SJSA1 (cell line): ENCODE measurements at regions not wholly inside any gene's neighbourhood (a gene's known extent, or its start where the extent isn't known, plus 50 kb on each side); places are given as distances from the start of the nearest gene placed in this dataset.
"Not testable (repeated sequence)": the region's sequence is repeated elsewhere in the genome, so short reads cannot be mapped to it uniquely, and the experiment has no call there.

Experiments used
- DNase-seq, 2 experiments: peaks; one replicate each; pipeline ENCODE4 v3.0.0-alpha.2; 2015 to 2020; ENCODE audit warnings: low spot score in 2 of 2, low read depth in 1 of 2
- H3K27ac ChIP-seq: fragments of 250-450 bp; sonication (Bioruptor Pico); 2 replicates; pipeline ENCODE4 v1.5.1; 2020; ENCODE audit warnings: mild to moderate bottlenecking, moderate library complexity
- H3K27me3 ChIP-seq: fragments of 250-450 bp; sonication (Bioruptor Pico); replicated peaks from 2 replicates; pipeline ENCODE4 v1.5.1; 2020; ENCODE audit warnings: mild to moderate bottlenecking, moderate library complexity
- H3K36me3 ChIP-seq: fragments of 250-450 bp; sonication (Bioruptor Pico); 2 replicates; pipeline ENCODE4 v1.5.1; 2020; ENCODE audit warnings: mild to moderate bottlenecking
- H3K4me1 ChIP-seq: fragments of 250-450 bp; sonication (Bioruptor Pico); replicated peaks from 2 replicates; pipeline ENCODE4 v1.6.1; 2021; ENCODE audit warnings: mild to moderate bottlenecking
- H3K4me3 ChIP-seq: fragments of 250-450 bp; sonication (Bioruptor Pico); 2 replicates; pipeline ENCODE4 v1.5.1; 2020; ENCODE audit warnings: mild to moderate bottlenecking
- H3K9me3 ChIP-seq: fragments of 250-450 bp; sonication (Bioruptor Pico); replicated peaks from 2 replicates; pipeline ENCODE4 v1.5.1; 2020; ENCODE audit warnings: mild to moderate bottlenecking

DNA sequence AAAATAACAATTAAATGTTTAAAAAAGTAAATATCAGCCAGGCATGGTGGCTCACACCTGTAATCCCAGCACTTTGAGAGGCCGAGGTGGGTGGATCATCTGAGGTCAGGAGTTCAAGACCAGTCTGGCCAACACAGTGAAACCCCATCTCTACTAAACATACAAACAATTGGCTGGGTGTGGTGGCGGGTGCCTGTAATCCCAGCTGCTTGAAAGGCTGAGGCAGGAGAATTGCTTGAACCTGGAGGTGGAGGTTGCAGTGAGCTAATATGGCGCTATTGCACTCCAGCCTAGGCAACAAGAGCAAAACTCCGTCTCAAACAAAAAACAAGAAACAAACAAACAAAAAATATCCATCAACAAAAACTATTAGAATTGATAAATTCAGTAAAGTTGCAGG, 77.5 kb downstream of the SNX5 start:
- not testable (repeated sequence) for H3K4me1 ChIP-seq, H3K27ac ChIP-seq, H3K36me3 ChIP-seq, H3K4me3 ChIP-seq, H3K27me3 ChIP-seq, DNase-seq
- peaks cover 18% of the 10 kb centered on the region for H3K9me3 ChIP-seq

DNA sequence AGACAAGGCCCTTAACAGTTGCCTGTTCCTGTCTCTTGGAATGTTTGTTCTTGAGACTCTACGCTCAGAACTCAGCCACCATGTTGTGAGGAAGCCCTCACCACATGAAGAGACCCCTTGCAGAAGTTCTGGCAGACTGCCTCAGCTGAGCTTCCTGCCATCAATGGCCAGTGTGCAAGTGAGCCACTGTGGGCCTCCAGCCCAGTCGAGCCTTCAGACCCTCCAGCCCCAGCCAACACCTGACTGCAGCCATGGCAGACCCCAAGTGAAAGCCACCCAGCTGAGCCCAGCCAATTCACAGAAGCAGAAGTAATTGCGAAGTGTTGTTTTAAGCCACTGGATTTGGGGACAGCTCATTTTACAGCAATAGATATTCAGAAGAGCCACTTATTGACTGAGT, 78.3 kb downstream of the SNX5 start:
- no peak overlapping the region for H3K4me3 ChIP-seq
- H3K36me3 ChIP-seq = no peaks in the 10 kb centered on the region
- no peak for DNase-seq
- peaks cover 18% of the 10 kb centered on the region for H3K9me3 ChIP-seq
- no peaks in the 10 kb centered on the region for H3K4me1 ChIP-seq
- H3K27ac ChIP-seq = no peak overlapping the region
- no peaks in the 10 kb centered on the region for H3K27me3 ChIP-seq

DNA sequence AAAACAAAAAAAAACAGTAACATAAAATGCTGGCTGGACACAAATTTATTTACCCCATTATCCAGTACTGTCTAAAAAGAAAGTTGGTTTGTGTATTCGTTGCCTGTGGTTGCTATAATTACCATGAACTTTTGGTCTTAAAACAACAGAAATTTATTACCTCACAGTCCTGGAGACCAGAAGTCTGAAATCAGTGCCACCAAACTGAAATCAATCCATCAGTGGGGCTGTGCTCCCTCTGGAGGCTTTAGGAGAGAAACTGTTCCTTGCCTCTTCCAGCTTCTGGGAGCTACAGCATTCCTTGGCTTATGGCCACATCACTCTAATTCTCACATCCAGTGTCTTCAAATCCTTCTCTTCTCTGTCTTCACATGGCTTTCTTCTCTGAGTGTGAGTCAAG, 79.4 kb downstream of the SNX5 start:
- Histone ChIP-seq H3K9me3 (peaks cover 18% of the 10 kb centered on the region), H3K36me3 (no peaks in the 10 kb centered on the region), H3K27me3 (no peaks in the 10 kb centered on the region), H3K27ac (no peak overlapping the region), H3K4me3 (no peak overlapping the region), H3K4me1 (no peaks in the 10 kb centered on the region)
- no peak for DNase-seq

DNA sequence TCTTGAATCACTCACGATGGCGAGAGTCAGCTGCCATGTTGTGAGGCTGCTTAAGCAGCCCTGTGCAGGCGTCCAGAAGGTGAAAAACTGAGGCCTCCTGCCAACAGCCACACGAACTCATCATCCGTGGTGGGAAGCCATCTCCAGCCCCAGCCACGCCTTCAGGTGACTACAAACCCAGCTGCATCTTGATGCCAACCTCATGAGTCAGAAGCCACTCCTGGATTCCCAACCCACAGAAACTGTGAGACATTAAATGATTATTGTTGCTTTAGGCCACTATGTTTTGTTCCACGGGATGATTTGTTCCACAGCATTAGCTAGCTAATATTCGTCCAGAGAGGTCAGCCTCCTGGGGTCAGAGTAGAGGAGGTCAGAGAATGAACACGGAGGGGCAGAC, 80.5 kb downstream of the SNX5 start:
- H3K36me3 ChIP-seq = no peaks in the 10 kb centered on the region
- peaks cover 18% of the 10 kb centered on the region for H3K9me3 ChIP-seq
- H3K4me3 ChIP-seq = no peak overlapping the region
- no peaks in the 10 kb centered on the region for H3K27me3 ChIP-seq
- DNase-seq = no peak
- H3K27ac ChIP-seq = no peak overlapping the region
- no peaks in the 10 kb centered on the region for H3K4me1 ChIP-seq

DNA sequence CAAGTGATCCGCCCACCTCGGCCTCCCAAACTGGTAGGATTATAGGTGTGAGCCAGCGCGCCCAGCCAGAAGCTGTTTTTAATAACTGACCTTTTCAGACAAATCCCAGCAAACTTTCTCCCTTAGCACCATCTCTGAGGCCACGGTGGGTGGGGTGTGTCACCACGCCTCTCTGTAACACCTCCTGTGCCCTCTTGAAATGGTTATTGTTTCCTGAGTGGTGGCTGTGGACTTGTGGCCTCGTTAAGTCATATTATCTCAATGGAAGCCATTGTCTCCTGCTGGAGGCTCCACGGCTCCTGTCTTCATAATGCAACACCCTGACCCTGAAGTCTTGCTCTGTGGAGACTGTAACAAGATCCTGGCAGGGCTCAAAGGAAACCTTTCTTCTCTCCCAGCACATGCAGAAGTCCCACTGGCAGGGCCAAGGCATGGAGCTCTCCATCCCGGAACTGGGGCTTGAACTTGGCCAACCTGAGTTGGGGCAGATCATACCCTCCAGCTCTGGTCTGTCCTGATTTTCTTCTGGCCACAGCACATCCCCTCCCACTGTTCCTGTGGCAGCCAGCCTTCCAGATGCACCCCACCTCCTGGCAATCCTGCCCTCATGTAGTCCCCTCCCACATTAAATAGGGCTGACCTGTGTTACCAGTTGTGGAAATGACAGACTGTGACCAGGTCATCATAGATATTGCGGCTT, 81.1 kb downstream of the SNX5 start:
- Histone ChIP-seq H3K4me3 (no peak overlapping the region), H3K27me3 (no peaks in the 10 kb centered on the region), H3K27ac (no peak overlapping the region), H3K4me1 (no peaks in the 10 kb centered on the region), H3K9me3 (peaks cover 18% of the 10 kb centered on the region), H3K36me3 (no peaks in the 10 kb centered on the region)
- DNase-seq = no peak

DNA sequence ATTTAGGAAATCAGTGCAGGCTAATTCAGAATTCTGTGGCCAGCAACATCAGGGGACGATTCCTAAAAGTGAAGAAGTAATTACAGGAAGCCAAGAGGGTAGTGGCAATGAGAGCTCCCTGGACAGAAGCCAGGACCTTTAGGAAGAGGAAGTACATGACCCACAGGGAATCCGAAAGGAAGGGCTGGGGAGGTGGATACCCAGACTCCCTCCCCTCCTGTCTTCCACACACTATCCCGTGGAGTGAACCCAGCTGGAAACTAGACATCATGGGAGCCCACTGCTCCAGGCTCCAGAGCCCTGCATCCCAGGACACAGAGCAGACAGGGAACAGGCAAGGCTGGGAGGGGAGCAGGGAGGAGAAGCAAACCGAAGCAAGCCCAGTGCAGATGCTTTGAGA, 83.0 kb downstream of the SNX5 start:
- Histone ChIP-seq H3K4me3 (no peak overlapping the region), H3K4me1 (no peaks in the 10 kb centered on the region), H3K36me3 (no peaks in the 10 kb centered on the region), H3K9me3 (peaks cover 18% of the 10 kb centered on the region), H3K27me3 (no peaks in the 10 kb centered on the region), H3K27ac (no peak overlapping the region)
- no peak for DNase-seq

DNA sequence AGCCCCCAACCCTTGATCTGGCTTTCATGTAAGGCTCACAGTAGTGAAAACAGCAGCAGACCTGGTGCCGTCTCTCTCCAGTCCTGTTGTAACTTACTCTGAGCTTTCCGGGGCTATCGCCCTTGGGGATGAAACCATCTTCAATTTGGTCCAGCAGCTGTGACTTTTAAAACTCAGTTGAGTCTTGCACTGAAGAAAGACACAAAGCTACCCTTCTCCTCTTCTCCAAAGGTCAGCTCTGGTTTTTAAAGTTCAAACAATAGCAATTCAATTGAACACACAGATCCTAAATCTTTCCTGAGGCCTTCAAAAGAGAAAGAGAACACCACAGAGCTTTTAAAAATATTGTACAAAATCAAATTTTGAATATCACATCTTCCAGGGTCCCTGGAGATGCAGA, 83.5 kb downstream of the SNX5 start:
- Histone ChIP-seq H3K4me1 (no peaks in the 10 kb centered on the region), H3K27me3 (no peaks in the 10 kb centered on the region), H3K27ac (no peak overlapping the region), H3K4me3 (no peak overlapping the region), H3K9me3 (peaks cover 13% of the 10 kb centered on the region), H3K36me3 (no peaks in the 10 kb centered on the region)
- DNase-seq = no peak

DNA sequence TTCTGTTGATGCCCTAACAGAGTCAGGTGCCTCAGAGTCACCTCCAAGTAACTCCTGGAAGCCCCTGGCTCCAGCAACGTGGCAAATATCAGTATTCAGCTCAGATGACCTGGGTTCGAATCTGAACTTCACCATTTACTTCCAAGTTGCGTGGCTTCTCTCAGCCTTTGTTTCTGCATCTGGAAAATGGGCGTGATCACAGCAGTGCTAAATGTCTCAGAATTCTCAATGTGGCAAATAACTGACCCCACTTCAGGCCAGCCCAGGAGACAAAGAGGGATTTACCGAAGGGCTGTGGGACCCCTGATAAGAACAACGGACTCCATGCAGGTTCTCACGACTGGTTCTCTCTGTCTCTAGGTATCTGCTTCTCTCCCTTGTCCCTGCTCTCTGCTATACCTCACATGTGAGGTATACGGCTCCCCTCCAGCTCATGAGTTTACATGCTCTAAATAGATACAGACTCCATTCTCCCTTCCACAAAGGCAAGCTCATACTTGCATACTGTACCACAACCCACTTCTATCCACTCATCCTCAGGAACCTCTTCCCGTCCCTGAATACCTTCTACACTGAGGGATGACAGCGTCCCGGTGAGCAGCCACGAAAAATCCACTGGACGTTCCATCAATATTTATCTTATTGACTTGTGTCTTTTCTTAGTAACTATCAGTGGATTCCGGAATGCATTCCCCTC, 84.1 kb downstream of the SNX5 start:
- Histone ChIP-seq H3K36me3 (no peaks in the 10 kb centered on the region), H3K4me3 (no peak overlapping the region), H3K27ac (no peak overlapping the region), H3K27me3 (no peaks in the 10 kb centered on the region), H3K9me3 (peaks cover 11% of the 10 kb centered on the region), H3K4me1 (no peaks in the 10 kb centered on the region)
- no peak for DNase-seq

DNA sequence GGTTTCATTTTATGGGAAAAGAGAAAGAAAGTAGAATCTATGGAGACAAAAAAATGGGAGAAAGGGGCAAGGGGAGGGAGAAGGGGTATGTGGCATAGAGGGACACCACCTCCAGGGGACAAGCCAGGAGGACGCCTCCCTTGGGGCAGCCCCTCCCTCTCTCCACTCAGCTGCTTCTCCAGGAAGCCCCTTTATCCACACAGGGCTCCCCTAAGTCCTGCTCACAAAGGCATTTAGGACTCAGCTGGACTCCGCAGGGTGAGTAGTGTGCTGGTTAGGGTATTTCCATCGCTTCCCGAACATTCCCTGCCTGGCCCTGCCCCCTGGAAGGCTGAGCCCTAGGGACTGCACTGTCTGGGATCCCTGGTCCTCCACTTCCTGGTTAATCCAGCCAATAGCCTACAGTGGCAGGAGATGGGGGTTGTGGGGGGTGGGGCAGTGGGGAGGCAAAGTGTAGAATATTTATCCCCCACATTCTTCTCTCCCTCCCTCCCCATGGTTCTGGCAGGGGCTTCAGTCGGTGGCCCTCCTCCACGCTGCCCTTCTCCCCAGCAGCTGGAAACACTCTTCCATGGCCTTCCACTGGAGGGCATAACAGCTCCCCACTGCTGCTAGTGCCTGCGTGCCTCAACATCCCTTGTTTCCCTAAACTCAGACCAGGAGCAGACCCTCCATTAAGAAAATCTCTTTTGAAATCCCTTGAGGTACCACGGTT, 84.8 kb downstream of the SNX5 start:
- Histone ChIP-seq H3K36me3 (no peaks in the 10 kb centered on the region), H3K9me3 (peaks cover 4% of the 10 kb centered on the region; the same call in 1 of the 2 replicates), H3K27ac (no peak overlapping the region), H3K4me3 (no peak overlapping the region), H3K27me3 (no peaks in the 10 kb centered on the region), H3K4me1 (no peaks in the 10 kb centered on the region)
- no peak for DNase-seq

DNA sequence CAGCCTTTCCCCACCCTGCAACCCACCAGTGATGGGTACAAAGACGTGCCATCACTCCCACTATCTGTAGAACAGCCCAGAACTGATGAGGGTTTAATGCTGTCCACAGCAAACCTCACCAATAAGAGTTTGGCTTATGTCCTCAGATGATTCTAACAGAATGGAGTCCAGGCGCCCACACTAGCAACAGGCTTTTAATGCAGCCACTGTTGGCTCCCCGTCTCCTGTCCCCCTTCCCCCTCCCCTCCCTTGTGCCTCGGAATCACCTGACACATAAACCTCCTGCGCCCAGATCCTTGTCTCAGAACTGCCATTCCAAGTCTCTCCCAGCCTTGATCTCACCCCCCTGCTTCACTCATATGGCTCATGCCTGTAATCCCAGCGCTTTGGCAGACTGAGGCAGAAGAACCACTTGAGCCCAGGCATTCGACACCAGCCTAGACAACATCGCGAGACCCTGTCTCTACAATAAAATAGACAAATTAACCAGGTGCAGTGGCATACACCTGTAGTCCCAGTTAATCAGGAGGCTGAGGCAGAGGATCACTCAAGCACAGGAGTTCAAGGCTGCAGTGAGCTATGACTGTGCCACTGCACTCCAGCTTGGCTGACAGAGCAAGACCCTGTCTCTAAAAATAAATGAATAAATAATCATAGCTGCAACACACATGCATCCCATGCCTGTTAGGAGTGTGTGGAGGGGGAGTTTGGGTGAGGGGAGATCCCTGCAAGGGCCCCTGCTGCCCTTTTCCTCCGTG, 85.6 kb downstream of the SNX5 start:
- H3K27ac ChIP-seq = no peak overlapping the region
- no peak for DNase-seq
- H3K27me3 ChIP-seq = no peaks in the 10 kb centered on the region
- no peaks in the 10 kb centered on the region for H3K9me3 ChIP-seq
- H3K4me1 ChIP-seq = no peaks in the 10 kb centered on the region
- H3K36me3 ChIP-seq = no peaks in the 10 kb centered on the region
- H3K4me3 ChIP-seq = no peak overlapping the region

DNA sequence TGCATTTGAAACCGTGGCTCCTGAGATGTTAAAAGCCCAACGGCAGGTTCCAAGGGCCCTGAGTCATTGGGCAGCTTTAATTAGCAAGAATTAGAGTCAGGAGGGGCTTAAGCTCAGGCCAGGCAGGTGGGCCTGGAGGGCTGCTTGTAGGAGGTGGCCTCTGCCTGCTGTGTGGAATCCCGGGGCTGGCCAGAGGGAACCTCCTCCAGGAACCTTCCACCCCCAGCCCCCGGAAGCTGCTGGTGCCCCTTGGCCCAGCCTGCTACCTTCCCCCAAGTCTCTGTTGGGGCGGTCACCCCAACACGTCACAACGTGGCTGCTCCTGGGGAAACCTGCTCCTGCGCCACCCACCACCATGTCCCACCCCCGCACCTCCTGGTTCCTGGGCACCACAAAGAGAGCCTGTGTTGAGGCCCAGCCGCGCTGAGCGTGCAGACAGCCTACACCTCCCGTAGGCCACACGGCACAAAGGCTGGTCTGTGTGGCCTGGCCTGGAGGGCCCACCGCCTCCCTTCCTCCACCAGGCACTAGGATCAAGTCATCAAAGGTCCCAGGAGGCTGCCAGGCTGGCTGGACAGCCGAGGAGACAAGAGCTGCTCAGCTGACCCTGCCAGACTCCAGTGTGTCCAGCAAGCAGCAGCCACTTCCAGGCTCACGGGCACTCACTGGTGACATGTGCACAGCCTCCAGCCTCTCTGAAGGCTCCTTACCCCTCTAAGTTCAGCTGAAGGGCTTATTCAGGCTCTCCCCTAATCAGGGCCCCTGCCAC, 86.3 kb downstream of the SNX5 start:
- H3K4me3 ChIP-seq = no peak overlapping the region
- H3K36me3 ChIP-seq = no peaks in the 10 kb centered on the region
- H3K4me1 ChIP-seq = no peaks in the 10 kb centered on the region
- H3K27me3 ChIP-seq = no peaks in the 10 kb centered on the region
- H3K9me3 ChIP-seq = no peaks in the 10 kb centered on the region
- no peak for DNase-seq
- no peak overlapping the region for H3K27ac ChIP-seq

DNA sequence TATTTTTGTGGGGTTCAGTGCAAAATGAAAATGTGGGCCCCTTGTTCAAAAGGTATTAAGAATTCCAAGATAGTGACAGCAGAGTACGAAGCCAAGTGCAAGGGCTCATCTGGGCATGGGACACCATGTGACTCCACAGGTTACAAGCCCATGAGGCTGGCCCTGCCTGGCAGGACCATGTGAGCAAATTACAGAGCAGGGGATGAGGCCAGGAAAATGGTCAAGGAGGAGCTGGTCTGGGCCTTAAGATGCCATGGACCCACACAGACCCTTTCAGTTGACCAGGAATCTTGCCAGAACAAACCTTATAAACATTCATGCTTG, 86.9 kb downstream of the SNX5 start:
- H3K4me1 ChIP-seq = no peaks in the 10 kb centered on the region
- no peaks in the 10 kb centered on the region for H3K36me3 ChIP-seq
- H3K4me3 ChIP-seq = no peak overlapping the region
- no peaks in the 10 kb centered on the region for H3K27me3 ChIP-seq
- DNase-seq = no peak
- no peak overlapping the region for H3K27ac ChIP-seq
- H3K9me3 ChIP-seq = no peaks in the 10 kb centered on the region

DNA sequence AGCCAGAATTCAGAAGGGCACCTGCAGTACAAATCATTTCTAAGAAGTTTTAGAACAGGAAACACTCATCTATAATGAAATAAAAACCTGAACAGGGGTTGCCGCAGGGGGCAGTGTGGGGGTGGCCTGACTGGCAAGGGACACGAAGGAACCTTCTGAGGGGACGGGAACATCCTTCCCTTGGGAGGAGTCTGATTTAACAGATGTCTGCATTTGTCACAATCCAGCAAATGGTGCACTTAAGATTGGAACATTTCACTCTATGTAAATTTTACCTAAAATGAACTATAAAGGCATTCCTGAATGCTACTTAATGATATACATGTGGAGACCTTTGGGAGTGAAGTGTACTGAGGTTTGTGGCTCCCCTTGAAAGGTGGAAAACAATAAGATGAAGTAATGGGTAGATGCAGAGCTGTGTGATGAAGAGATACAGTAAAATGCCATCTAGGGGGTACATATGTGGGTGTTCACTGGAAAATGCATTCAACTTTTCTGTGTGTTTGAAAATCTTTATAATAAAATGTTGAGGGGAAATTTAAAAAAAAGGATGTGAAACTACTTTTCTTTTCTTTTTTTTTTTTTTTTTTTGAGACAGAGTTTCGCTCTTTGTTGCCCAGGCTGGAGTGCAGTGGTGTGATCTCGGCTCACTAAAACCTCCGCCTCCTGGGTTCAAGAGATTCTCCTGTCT, 89.5 kb downstream of the SNX5 start:
- H3K27ac ChIP-seq = no peak overlapping the region
- H3K27me3 ChIP-seq = no peaks in the 10 kb centered on the region
- H3K4me1 ChIP-seq = peaks cover 16% of the 10 kb centered on the region
- no peak for DNase-seq
- no peaks in the 10 kb centered on the region for H3K36me3 ChIP-seq
- no peaks in the 10 kb centered on the region for H3K9me3 ChIP-seq
- H3K4me3 ChIP-seq = no peak overlapping the region
